ENCODE measurements at regions not wholly inside any gene's neighbourhood (a gene's known extent, or its start where the extent isn't known, plus 50 kb on each side); places are given as distances from the start of the nearest gene placed in this dataset.

- no peaks in the 10 kb centered on the region for H3K9me3 Mint-ChIP-seq
These were observed 54.0 kb upstream of the OLFM1 start for GRCh38 chr9:135033487-135033886.

GRCh38 chr9:135034106-135034505, 53.4 kb upstream of the OLFM1 start:
- TF ChIP-seq, protein P1, sequence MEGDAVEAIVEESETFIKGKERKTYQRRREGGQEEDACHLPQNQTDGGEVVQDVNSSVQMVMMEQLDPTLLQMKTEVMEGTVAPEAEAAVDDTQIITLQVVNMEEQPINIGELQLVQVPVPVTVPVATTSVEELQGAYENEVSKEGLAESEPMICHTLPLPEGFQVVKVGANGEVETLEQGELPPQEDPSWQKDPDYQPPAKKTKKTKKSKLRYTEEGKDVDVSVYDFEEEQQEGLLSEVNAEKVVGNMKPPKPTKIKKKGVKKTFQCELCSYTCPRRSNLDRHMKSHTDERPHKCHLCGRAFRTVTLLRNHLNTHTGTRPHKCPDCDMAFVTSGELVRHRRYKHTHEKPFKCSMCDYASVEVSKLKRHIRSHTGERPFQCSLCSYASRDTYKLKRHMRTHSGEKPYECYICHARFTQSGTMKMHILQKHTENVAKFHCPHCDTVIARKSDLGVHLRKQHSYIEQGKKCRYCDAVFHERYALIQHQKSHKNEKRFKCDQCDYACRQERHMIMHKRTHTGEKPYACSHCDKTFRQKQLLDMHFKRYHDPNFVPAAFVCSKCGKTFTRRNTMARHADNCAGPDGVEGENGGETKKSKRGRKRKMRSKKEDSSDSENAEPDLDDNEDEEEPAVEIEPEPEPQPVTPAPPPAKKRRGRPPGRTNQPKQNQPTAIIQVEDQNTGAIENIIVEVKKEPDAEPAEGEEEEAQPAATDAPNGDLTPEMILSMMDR (IDR thresholded peaks at IDR 0.05; ENCODE audit: unreplicated experiment) = no peak
- Mint-ChIP-seq H3K36me3 (no peaks in the 10 kb centered on the region), H3K9me3 (no peaks in the 10 kb centered on the region), H3K27me3 (ENCODE audit: low read depth) (peaks cover 53% of the 10 kb centered on the region), H3K4me3 (no peak overlapping the region), H3K27ac (no peak overlapping the region), H3K4me1 (peaks cover under 1% of the 10 kb centered on the region)
- no peak for DNase-seq (ENCODE audit: low spot score in 2 of 2, unreplicated experiment in 2 of 2)

More at GRCh38 chr9:135033487-135033886, 54.0 kb upstream of the OLFM1 start:
- Mint-ChIP-seq H3K4me3 (no peak overlapping the region), H3K27ac (no peak overlapping the region), H3K4me1 (peaks cover 4% of the 10 kb centered on the region), H3K36me3 (no peaks in the 10 kb centered on the region), H3K27me3 (ENCODE audit: low read depth) (peaks cover 50% of the 10 kb centered on the region)
- DNase-seq (ENCODE audit: low spot score in 2 of 2, unreplicated experiment in 2 of 2) = no peak
- TF ChIP-seq, protein P1 (IDR thresholded peaks at IDR 0.05; ENCODE audit: unreplicated experiment) = no peak

- DNase-seq (ENCODE audit: low spot score in 2 of 2, unreplicated experiment in 2 of 2) = peak in 1 of 2 experiments; percentile 27
- Mint-ChIP-seq H3K27ac (no peak overlapping the region), H3K36me3 (no peaks in the 10 kb centered on the region), H3K27me3 (ENCODE audit: low read depth) (peaks cover 61% of the 10 kb centered on the region), H3K4me1 (no peaks in the 10 kb centered on the region), H3K9me3 (no peaks in the 10 kb centered on the region), H3K4me3 (no peak overlapping the region)
- TF ChIP-seq, protein P1 (IDR thresholded peaks at IDR 0.05; ENCODE audit: unreplicated experiment) = no peak
These were observed 51.4 kb upstream of the OLFM1 start for GRCh38 chr9:135035781-135036760.

GRCh38 chr9:135036861-135037465, 50.5 kb upstream of the OLFM1 start:
- DNase-seq (ENCODE audit: low spot score in 2 of 2, unreplicated experiment in 2 of 2) = peak in 1 of 2 experiments; percentile 11
- H3K27me3 Mint-ChIP-seq (ENCODE audit: low read depth) = peaks cover 67% of the 10 kb centered on the region
- H3K9me3 Mint-ChIP-seq = no peaks in the 10 kb centered on the region
- no peaks in the 10 kb centered on the region for H3K4me1 Mint-ChIP-seq
- H3K36me3 Mint-ChIP-seq = no peaks in the 10 kb centered on the region
- TF ChIP-seq, protein P1 (IDR thresholded peaks at IDR 0.05; ENCODE audit: unreplicated experiment) = no peak
- H3K4me3 Mint-ChIP-seq = no peak overlapping the region
- H3K27ac Mint-ChIP-seq = no peak overlapping the region

DNA sequence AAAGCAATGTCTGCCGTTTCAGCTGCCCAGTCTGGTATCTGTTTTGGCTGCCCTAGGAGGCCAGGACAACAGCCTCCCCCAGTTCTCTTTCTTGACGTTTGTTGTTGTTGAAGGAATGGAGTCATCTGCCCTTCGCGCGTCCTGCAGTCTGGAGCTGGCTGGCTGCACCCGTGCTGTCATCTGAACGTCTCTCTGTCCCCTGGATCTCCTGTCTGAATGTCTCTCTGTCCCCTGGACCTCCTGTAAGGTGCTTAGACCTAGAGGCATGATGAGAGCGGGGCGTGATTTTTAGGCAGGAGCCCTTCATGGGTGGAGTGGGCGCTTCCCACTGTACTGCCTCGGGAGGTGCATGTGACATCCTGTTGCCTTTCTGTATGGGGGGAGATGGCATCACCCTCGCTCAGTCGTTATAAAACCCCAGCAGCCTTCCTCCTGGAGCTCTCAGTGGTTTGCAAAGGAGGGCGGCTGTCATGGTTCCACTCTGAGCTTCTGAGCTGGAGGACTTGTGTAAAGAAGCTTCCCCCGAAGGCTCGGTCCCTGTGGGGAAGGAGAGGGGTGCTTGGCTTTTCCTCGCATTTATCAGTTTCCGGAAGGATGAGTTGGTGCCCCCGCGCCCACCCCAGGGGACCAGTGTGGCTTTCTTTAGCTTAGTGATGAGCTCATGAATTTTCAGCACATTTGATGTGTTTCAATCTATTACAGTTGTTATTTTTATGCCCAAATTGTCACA, 49.8 kb upstream of the OLFM1 start:
- no peaks in the 10 kb centered on the region for H3K36me3 Mint-ChIP-seq
- DNase-seq (ENCODE audit: low spot score in 2 of 2, unreplicated experiment in 2 of 2) = peak in 1 of 2 experiments; percentile 31
- H3K27me3 Mint-ChIP-seq (ENCODE audit: low read depth) = peaks cover 65% of the 10 kb centered on the region
- TF ChIP-seq, protein P1 (IDR thresholded peaks at IDR 0.05; ENCODE audit: unreplicated experiment) = no peak
- no peaks in the 10 kb centered on the region for H3K9me3 Mint-ChIP-seq
- H3K27ac Mint-ChIP-seq = no peak overlapping the region
- no peaks in the 10 kb centered on the region for H3K4me1 Mint-ChIP-seq
- H3K4me3 Mint-ChIP-seq = no peak overlapping the region

Measured in mesothelial cell of epicardium (in vitro differentiated cells).